ENCODE measurements at regions not wholly inside any gene's neighbourhood (a gene's known extent, or its start where the extent isn't known, plus 50 kb on each side); places are given as distances from the start of the nearest gene placed in this dataset.

- Mint-ChIP-seq H3K4me3 (no peak overlapping the region), H3K9me3 (no peaks in the 10 kb centered on the region), H3K4me1 (no peaks in the 10 kb centered on the region), H3K36me3 (ENCODE audit: low read depth) (no peaks in the 10 kb centered on the region), H3K27me3 (ENCODE audit: low read depth, poor library complexity) (no peaks in the 10 kb centered on the region), H3K27ac (no peak overlapping the region)
- no peak for DNase-seq
- TF ChIP-seq CTCF (IDR thresholded peaks at IDR 0.05), result no peak
Observed at GRCh38 chr5:8767746-8768145, 778.1 kb downstream of the SEMA5A start.

GRCh38 chr5:8769631-8770030 lies 776.2 kb downstream of the SEMA5A start:
- H3K36me3 Mint-ChIP-seq (ENCODE audit: low read depth), result no peaks in the 10 kb centered on the region
- H3K27me3 Mint-ChIP-seq (ENCODE audit: low read depth, poor library complexity), result no peaks in the 10 kb centered on the region
- no peak for TF ChIP-seq CTCF (IDR thresholded peaks at IDR 0.05)

GRCh38 chr5:8770431-8770830 lies 775.4 kb downstream of the SEMA5A start:
- Mint-ChIP-seq H3K4me3 (no peak overlapping the region), H3K9me3 (no peaks in the 10 kb centered on the region), H3K36me3 (ENCODE audit: low read depth) (no peaks in the 10 kb centered on the region), H3K4me1 (no peaks in the 10 kb centered on the region), H3K27ac (no peak overlapping the region), H3K27me3 (ENCODE audit: low read depth, poor library complexity) (no peaks in the 10 kb centered on the region)
- TF ChIP-seq CTCF (IDR thresholded peaks at IDR 0.05), result no peak
- DNase-seq, result no peak

More at GRCh38 chr5:8769631-8770030, 776.2 kb downstream of the SEMA5A start:
- no peak overlapping the region for H3K4me3 Mint-ChIP-seq
- H3K4me1 Mint-ChIP-seq, result no peaks in the 10 kb centered on the region
- no peak for DNase-seq
- no peaks in the 10 kb centered on the region for H3K9me3 Mint-ChIP-seq
- H3K27ac Mint-ChIP-seq, result no peak overlapping the region

DNA sequence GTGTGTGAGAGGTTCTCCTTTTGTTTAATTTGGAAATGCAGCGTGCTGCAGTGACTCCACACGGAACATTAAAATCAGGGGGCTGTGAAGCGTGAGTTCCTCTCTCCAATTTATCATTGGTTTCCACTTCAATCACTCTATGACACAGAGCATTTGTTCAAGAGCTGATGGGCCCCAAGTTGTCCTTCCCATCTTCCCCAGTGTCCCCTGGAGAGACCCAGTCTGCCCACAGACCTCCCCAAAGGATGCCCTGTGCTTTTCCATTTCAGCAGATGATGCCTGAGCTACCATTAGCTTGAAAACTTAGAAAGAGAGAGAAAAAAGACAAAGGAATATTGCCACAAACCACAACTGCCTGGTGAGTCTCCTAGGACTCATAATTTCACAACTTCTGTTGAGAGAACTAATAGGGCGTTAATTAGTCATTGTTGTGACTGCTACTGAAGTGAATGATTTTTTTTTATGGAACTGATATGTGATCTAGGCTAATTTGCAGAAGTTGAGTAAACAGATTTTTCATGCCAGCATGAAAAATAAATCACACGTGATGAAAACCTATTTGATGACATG lies 772.7 kb downstream of the SEMA5A start:
- Mint-ChIP-seq H3K27ac (no peak overlapping the region), H3K27me3 (ENCODE audit: low read depth, poor library complexity) (peaks cover 6% of the 10 kb centered on the region), H3K4me3 (no peak overlapping the region), H3K4me1 (no peaks in the 10 kb centered on the region), H3K9me3 (no peaks in the 10 kb centered on the region), H3K36me3 (ENCODE audit: low read depth) (no peaks in the 10 kb centered on the region)
- no peak for TF ChIP-seq CTCF (IDR thresholded peaks at IDR 0.05)
- DNase-seq, result no peak

DNA sequence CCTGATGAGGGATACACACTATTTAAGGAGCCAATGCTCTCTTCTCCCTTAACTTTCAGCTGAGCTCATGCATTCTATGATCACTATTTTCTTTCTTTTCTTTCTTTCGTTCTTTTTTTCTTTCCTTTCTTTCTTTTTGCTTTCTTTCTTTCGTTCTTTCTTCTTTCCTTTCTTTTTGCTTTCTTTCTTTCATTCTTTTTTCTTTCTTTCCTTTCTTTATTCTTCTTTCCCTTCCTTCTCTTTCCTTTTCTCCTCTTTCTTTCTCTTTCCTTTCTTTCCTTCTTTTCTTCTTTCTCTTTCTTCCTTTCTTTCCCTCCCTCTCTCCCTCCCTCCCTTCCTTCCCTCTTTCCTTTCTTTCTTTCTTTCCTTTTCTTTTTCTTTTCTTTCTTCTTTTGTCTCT lies 761.2 kb downstream of the SEMA5A start:
- no peak for DNase-seq
- H3K27me3 Mint-ChIP-seq (ENCODE audit: low read depth, poor library complexity), result peaks cover 6% of the 10 kb centered on the region
- H3K36me3 Mint-ChIP-seq (ENCODE audit: low read depth), result no peaks in the 10 kb centered on the region
- no peak overlapping the region for H3K4me3 Mint-ChIP-seq
- no peaks in the 10 kb centered on the region for H3K4me1 Mint-ChIP-seq
- no peak for TF ChIP-seq CTCF (IDR thresholded peaks at IDR 0.05)
- no peak overlapping the region for H3K27ac Mint-ChIP-seq
- no peaks in the 10 kb centered on the region for H3K9me3 Mint-ChIP-seq

- no peaks in the 10 kb centered on the region for H3K4me1 Mint-ChIP-seq
- H3K27ac Mint-ChIP-seq, result no peak overlapping the region
- TF ChIP-seq CTCF (IDR thresholded peaks at IDR 0.05), result no peak
- H3K9me3 Mint-ChIP-seq, result peaks cover 5% of the 10 kb centered on the region
- no peak for DNase-seq
- H3K36me3 Mint-ChIP-seq (ENCODE audit: low read depth), result no peaks in the 10 kb centered on the region
- no peak overlapping the region for H3K4me3 Mint-ChIP-seq
- peaks cover 6% of the 10 kb centered on the region for H3K27me3 Mint-ChIP-seq (ENCODE audit: low read depth, poor library complexity)
Observed at GRCh38 chr5:8788246-8788645, 757.6 kb downstream of the SEMA5A start.
